ENCODE measurements at regions not wholly inside any gene's neighbourhood (a gene's known extent, or its start where the extent isn't known, plus 50 kb on each side); places are given as distances from the start of the nearest gene placed in this dataset.

GRCh38 chr2:49798570-49798969 lies 644.3 kb upstream of the FSHR start:
- TF ChIP-seq POLR2A (IDR thresholded peaks at IDR 0.05; ENCODE audit: low read depth): no peak
- TF ChIP-seq CTCF (IDR thresholded peaks at IDR 0.05): no peak
- no peak for TF ChIP-seq POLR2AphosphoS5 (IDR thresholded peaks at IDR 0.05)
- no peak for TF ChIP-seq EP300 (IDR thresholded peaks at IDR 0.05)

Data from esophagus muscularis mucosa (tissue), 4 donors.